ENCODE measurements at regions not wholly inside any gene's neighbourhood (a gene's known extent, or its start where the extent isn't known, plus 50 kb on each side); places are given as distances from the start of the nearest gene placed in this dataset.

DNA sequence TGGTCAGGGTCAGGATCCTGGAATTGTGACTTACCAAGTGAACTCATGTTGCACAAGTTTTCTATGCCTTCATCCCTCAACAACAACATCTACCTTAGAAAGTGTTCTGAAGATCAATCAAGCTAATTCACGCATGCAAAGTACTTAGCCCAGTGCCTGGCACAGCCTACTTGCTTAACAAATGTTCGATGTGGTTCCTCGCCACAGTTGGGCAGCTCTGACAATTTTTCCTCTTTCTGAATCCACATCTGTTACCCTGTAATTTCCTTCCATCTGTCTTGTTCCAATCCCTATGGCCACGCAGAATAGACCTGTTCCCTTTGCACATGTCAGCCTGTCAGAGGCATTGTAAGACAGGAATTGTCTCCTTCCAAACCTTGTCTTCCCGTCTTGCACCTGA is 1415.2 kb downstream of the TBC1D22A start:
- no peak for TF ChIP-seq GATA2 (IDR thresholded peaks at IDR 0.05; ENCODE audit: low read depth, low read length)
- no peak for TF ChIP-seq GATA3 (IDR thresholded peaks at IDR 0.05; ENCODE audit: low read depth, low read length)

DNA sequence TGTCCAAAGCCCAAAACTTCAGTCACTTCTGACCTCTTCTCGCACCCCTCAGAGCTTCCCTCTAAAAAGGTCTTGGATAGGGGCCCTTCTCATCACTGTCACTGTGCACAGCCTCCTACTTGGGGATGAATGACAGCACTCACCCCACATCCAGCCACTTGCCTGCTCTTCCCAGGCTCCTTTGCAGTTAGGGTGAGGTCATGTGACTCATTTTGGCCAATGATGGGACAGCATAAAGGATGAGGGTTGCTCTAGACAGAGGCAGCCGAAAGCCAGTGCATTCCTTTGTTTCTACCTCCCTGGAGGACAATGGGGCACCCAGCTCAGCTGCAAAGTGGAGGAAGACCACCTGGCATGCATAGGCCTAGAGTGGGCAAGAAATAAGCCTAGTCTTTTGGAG is 1413.3 kb downstream of the TBC1D22A start:
- TF ChIP-seq GATA3 (IDR thresholded peaks at IDR 0.05; ENCODE audit: low read depth, low read length) (no peak), GATA2 (IDR thresholded peaks at IDR 0.05; ENCODE audit: low read depth, low read length) (no peak)

DNA sequence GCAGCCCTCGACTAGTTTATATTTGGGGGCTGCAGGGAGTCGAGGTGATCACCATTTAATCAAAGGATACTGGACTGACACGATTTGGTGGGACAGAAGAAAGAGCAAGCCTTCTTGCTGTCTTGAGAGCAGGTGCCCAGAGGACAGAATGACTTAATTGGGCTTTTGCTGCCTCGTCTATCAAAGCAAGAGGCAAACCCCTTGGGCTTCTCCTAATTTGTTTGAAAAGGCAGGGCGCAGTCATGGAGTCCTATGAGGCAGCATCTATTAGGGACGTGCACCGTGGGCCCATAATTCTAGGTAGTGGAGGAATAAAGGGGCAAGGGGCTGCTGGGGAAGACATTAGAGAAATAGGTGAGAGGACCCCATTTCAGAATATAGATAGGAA is 1411.3 kb downstream of the TBC1D22A start:
- no peak for TF ChIP-seq GATA3 (IDR thresholded peaks at IDR 0.05; ENCODE audit: low read depth, low read length)
- no peak for TF ChIP-seq GATA2 (IDR thresholded peaks at IDR 0.05; ENCODE audit: low read depth, low read length)

DNA sequence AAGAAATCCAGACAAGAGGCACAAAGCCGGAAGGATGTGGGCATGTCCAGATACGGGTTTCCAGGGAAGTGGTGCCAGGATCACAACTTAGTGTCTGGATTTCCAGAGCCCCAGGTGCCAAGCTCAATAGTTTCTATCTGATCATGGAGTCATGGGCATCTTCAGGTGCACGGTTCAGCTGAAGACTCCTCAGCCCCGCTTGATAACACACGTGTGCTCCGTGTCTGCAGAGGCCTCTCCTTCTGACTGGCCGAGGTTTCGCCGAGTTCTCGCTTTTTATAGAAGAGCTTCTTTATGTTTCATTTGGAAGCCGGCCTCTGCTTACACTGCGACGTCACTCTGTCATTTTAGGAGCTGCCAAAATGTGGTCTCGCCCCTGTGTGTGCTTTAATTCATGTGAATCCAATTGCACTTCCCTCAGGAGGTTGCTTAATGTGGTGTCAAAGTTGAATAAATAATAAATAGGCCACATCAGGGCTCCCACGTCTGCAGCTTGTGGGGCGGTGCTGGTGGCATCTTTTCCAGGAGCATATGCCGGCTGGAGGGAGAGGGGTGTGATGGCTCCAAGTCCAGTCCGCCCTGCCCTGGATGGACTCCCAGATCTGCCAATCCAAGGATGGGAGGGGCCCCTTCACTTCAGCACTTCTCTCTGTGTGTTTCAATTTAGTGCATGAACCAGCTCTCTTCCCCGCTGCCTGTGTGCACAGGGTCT is 1410.8 kb downstream of the TBC1D22A start:
- no peak for TF ChIP-seq GATA3 (IDR thresholded peaks at IDR 0.05; ENCODE audit: low read depth, low read length)

DNA sequence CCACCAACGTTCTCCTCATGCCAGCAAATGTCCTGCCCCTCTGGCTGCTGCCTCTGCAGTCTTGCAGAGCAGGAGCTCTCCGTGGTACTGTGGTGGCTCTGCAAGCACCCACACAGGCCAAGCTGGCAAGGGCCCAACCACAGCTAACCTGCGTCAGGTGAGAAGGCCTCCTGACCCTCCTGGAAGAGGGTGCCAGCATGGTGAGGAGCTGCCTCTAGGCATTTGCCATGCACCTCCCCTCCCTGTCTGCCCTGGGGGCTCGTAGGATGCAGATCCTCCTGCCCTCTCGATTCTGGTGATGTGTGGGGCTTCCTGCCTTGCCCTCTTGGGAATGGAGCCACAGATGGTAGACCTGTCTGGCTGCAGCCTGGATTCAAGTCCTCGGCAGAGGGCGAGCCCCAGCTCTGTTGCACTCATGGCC is 1408.8 kb downstream of the TBC1D22A start:
- no peak for TF ChIP-seq GATA2 (IDR thresholded peaks at IDR 0.05; ENCODE audit: low read depth, low read length)
- no peak for TF ChIP-seq GATA3 (IDR thresholded peaks at IDR 0.05; ENCODE audit: low read depth, low read length)

DNA sequence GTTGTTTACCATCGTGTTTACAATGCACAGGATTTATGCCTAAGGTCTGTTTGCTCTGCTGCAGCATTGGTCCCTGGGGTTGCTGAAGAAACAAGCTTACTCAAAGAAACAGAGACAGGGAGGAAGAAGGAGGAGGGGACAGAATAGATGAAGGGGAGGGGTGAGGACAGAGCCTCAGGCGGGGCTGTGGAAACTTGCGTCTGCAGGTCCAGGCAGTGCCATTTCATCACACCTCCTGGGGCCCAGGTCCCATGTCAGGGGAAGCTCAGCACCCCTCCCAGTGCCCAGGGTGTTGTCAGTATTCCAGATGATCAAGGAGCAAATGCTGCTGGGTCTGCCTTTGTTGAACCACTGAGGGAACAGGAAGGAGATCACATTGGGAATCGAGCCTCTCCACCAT is 1406.8 kb downstream of the TBC1D22A start:
- no peak for TF ChIP-seq GATA2 (IDR thresholded peaks at IDR 0.05; ENCODE audit: low read depth, low read length)
- TF ChIP-seq GATA3 (IDR thresholded peaks at IDR 0.05; ENCODE audit: low read depth, low read length) = no peak

DNA sequence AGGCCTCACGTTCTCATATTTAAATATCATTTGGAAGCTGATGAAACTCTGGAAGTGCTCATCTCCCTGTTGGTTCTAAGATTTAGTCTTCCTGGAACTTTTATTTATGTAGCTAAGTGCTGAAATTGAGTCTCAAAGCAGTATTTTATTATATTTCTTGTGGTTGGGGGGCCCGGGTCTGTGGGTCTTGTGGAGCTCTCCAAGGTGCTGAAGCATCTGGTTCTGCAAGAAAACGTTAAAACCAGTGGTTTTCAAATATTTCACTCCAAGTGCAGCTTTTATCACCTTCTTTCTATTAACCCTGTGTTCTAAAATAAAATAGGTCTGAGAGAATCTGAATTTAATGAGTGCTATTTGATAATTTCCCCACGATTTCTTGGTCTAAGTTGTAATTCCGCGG is 1404.8 kb downstream of the TBC1D22A start:
- TF ChIP-seq GATA3 (IDR thresholded peaks at IDR 0.05; ENCODE audit: low read depth, low read length) = no peak
- no peak for TF ChIP-seq GATA2 (IDR thresholded peaks at IDR 0.05; ENCODE audit: low read depth, low read length)

DNA sequence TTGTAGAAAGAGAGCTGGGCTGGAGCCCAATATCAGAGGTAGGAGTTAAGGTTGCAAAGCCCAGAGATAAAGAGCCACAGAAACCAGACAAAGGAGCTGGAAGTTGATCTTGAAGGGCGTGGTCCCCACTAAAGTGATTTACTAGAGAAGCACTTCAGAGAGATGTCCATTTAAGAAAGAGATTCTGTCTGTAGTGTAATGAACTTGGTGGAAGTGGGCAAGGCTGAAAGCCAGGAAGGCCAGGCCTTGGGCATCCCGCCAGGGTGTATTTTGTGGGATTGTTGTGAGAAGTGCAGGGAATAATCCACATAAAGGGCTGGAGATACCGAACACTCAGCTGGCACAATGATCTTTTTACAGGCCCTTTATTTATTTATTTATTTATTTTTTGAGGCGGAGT is 1398.8 kb downstream of the TBC1D22A start:
- TF ChIP-seq GATA3 (IDR thresholded peaks at IDR 0.05; ENCODE audit: low read depth, low read length) = no peak
- TF ChIP-seq GATA2 (IDR thresholded peaks at IDR 0.05; ENCODE audit: low read depth, low read length) = no peak

DNA sequence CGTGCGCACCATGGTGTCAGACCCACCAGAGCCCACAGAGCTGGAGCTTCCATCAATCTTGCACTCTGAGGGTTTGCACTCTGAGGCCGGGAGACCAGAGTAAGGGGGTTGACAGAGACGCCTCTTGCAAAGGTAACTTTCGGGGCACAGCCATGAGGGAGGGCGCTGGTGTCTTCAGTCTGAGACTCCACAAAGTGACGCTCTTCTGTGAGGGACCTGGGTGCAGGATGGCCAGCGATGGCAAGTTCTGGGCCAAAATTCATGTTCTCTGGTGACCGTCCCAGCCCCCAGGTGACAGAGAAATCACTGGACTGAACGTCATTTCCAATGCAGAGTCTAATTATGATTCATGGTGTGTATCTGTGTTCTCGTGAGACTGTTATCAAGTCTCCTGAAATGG is 1395.2 kb downstream of the TBC1D22A start:
- TF ChIP-seq GATA3 (IDR thresholded peaks at IDR 0.05; ENCODE audit: low read depth, low read length) = no peak
- no peak for TF ChIP-seq GATA2 (IDR thresholded peaks at IDR 0.05; ENCODE audit: low read depth, low read length)

DNA sequence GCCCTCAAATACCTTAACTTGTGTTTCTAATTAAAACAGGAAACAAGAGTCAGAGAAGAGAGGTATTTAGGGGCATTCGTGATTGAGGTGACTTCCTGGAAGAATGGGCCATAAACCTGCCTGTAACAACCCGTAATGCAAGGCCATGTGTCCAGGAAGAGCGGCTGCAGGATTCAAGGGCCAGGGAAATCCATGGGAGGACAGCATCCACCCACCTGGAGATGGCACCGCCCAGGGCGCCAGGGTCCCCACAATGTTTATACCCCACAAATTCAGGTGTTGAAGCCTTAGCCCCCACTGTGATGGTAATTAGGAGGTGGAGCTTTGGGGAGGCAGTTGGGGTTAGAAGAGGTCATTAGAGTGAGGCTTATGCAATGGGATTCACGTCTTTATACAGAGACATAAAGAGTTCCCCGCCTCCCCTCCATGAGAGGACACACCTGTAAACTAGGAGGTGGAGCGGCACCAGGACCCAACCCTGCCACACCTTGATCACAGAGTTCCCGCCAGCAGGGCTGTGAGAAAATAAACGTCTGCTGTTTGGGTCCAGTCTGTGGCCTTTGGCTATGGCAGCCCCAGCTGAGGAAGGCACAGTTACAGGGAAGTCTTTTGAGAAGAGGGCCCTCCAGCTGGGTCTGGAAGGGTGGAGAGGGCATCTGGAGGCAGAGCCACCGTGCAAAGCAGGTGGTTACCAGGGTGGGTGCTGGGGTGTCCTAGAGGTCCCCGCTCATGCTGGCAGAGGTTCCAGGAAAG is 1394.3 kb downstream of the TBC1D22A start:
- no peak for TF ChIP-seq GATA3 (IDR thresholded peaks at IDR 0.05; ENCODE audit: low read depth, low read length)
- no peak for TF ChIP-seq GATA2 (IDR thresholded peaks at IDR 0.05; ENCODE audit: low read depth, low read length)

DNA sequence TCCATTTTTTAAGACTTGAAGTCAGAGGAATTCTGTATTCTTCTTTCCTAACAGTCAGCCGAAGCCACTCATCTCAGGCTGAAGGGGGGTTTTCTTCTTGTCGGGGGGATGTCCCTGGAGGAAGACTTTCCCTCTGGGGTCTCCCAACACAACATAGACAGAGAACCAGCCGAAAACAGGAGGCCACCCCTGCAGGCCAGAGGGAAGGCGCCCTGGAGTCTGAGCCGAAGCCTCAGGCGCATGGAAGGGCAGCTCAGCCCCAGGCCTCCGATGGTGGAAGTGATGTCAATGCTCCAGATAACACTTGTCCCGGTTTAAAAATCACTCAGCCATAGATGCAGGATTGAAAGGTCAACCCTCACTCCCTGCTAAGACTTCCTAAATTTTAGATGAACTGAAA is 1393.0 kb downstream of the TBC1D22A start:
- no peak for TF ChIP-seq GATA3 (IDR thresholded peaks at IDR 0.05; ENCODE audit: low read depth, low read length)
- TF ChIP-seq GATA2 (IDR thresholded peaks at IDR 0.05; ENCODE audit: low read depth, low read length) = no peak

DNA sequence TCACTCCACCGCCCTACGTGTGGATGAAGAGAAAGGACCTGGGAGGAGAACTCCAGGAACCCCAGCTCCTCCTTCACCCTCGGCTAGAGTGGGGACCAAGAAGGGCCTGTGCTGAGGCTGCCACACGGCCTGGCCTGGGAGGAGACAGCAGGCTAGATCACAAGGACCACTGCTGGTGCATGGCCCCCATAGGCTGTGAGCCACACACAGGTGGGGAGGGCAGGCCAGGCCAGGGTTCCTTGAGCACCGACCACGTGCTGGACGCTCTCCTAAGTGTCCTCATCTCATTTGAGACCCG is 1392.4 kb downstream of the TBC1D22A start:
- TF ChIP-seq GATA3 (IDR thresholded peaks at IDR 0.05; ENCODE audit: low read depth, low read length) (no peak), GATA2 (IDR thresholded peaks at IDR 0.05; ENCODE audit: low read depth, low read length) (no peak)

DNA sequence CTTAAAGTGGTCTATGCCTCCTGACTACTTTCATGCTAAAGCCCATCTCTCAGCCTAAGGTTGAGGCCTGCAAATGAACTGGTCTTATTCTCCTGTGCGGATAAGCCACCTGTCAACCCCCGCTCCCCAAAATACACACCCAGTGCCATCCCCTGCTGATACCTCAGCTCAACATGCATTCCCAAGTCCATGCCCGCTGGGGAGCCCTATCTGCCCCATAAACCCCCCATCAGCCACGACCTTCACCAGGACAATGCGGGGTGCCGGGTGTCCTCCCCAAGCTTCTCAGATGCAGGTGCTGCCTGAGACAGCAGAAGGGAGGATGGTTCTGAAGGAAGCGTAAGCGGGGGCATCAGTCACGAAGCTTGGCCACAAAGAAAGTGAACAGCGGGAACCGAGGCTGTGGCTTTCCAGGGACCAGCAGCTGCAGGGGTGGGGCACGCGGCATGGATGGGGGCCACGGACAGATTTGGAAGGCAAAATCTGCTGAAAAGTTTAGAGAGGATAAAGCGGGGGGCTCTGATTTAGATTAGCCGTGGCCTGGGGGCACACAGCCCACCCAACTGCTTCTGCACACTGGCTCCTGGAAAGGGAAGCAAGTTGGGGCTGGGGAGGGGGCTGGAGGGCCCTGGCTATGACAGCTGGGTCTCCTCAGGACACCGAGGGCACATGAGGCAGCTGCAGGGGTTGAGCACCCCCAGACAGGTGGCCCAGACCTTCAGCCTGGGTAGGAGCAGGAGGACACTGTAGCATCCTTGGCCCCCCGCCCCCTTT is 1391.9 kb downstream of the TBC1D22A start:
- TF ChIP-seq GATA3 (IDR thresholded peaks at IDR 0.05; ENCODE audit: low read depth, low read length) (no peak), GATA2 (IDR thresholded peaks at IDR 0.05; ENCODE audit: low read depth, low read length) (no peak)

DNA sequence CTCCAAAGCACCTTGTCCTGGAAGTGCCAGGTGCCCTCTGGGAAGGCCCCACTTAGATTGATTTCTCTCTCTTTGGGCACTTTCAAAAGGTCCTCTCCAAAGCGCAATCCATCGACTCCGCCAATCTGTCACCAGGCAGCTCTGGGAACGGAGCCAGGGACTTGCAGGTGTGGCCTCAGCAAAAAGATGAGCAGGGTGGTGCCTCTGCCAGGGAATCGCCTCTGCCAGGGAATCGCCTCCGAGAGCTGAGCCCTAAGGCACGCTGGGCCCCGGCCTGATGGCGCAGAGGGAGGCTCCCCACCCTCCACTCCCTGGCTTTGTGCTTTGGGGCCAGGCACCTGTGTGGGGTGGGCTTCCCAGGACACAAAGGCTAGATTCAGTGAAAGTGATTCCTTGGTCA is 1391.3 kb downstream of the TBC1D22A start:
- TF ChIP-seq GATA3 (IDR thresholded peaks at IDR 0.05; ENCODE audit: low read depth, low read length) (no peak), GATA2 (IDR thresholded peaks at IDR 0.05; ENCODE audit: low read depth, low read length) (no peak)

DNA sequence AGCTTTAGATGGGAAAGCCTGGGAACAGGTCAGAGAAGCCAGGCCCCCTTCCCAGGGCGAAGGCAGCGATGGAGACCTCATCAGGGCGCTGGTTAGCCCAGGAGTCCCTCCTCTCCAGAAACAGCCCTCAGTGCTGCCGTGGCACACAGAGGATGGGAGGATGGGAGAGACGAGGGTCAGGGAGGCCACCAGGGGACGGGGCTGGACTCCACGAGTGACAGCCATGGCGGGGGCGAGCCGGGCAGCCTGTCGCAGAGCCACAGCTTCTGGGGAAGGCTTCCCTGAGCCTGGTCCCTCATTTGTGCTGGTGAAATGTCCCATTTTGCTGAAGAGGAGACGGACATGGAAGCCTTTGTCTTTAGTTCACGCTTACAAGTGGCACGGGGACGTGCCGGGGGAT is 1390.5 kb downstream of the TBC1D22A start:
- no peak for TF ChIP-seq GATA3 (IDR thresholded peaks at IDR 0.05; ENCODE audit: low read depth, low read length)
- no peak for TF ChIP-seq GATA2 (IDR thresholded peaks at IDR 0.05; ENCODE audit: low read depth, low read length)
